SK-N-SH treated with all-trans-retinoic acid at 6 μM for 48 hours (cell line): ENCODE measurements at regions not wholly inside any gene's neighbourhood (a gene's known extent, or its start where the extent isn't known, plus 50 kb on each side); places are given as distances from the start of the nearest gene placed in this dataset.

ENCODE experiments used
- ARNTL ChIP-seq: fragments of 450-650 bp; formaldehyde crosslinking; IDR thresholded peaks from 2 replicates; pipeline ENCODE4 v1.5.0; 2020; ENCODE audit warnings: low read depth, mild to moderate bottlenecking, moderate library complexity, borderline replicate concordance
- ISL1 ChIP-seq: fragments of 250-450 bp; sonication (Bioruptor Pico); IDR thresholded peaks from 2 replicates; pipeline ENCODE4 v2.1.2; 2022; ENCODE audit warnings: mild to moderate bottlenecking, moderate library complexity
- PPARA ChIP-seq: fragments of 250-450 bp; sonication (Bioruptor Pico); IDR thresholded peaks from 2 replicates; pipeline ENCODE4 v1.5.0; 2020; ENCODE audit warnings: mild to moderate bottlenecking, borderline replicate concordance
- TSHZ2 ChIP-seq: fragments of 250-450 bp; sonication (Bioruptor Pico); IDR thresholded peaks from 2 replicates; pipeline ENCODE4 v1.5.0; 2020; ENCODE audit warnings: mild to moderate bottlenecking, moderate library complexity
- ZNF70 ChIP-seq: fragments of 450-650 bp; formaldehyde crosslinking; IDR thresholded peaks from 2 replicates; pipeline ENCODE4 v1.5.0; 2020; ENCODE audit warnings: mild to moderate bottlenecking, moderate library complexity
- ZNF8 ChIP-seq: fragments of 450-650 bp; formaldehyde crosslinking; IDR thresholded peaks from 2 replicates; pipeline ENCODE4 v1.5.0; 2020; ENCODE audit warnings: mild to moderate bottlenecking, moderate library complexity
- TF ChIP-seq, protein P1 (sequence below): fragments of 250-450 bp; sonication (Bioruptor Pico); IDR thresholded peaks from 2 replicates; pipeline ENCODE4 v1.5.1; 2020; ENCODE audit warnings: low read depth, mild to moderate bottlenecking, moderate library complexity

- TF ChIP-seq, protein P1, sequence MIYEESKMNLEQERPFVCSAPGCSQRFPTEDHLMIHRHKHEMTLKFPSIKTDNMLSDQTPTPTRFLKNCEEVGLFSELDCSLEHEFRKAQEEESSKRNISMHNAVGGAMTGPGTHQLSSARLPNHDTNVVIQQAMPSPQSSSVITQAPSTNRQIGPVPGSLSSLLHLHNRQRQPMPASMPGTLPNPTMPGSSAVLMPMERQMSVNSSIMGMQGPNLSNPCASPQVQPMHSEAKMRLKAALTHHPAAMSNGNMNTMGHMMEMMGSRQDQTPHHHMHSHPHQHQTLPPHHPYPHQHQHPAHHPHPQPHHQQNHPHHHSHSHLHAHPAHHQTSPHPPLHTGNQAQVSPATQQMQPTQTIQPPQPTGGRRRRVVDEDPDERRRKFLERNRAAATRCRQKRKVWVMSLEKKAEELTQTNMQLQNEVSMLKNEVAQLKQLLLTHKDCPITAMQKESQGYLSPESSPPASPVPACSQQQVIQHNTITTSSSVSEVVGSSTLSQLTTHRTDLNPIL (CRISPR knock-in tag): no peak
- TF ChIP-seq ARNTL (CRISPR knock-in tag) (no peak), ISL1 (CRISPR knock-in tag) (no peak), TSHZ2 (CRISPR knock-in tag) (no peak), ZNF8 (CRISPR knock-in tag) (no peak), ZNF70 (CRISPR knock-in tag) (no peak), PPARA (CRISPR knock-in tag) (no peak)
These were observed 190.3 kb upstream of the SEMA6A start for GRCh38 chr5:116764941-116765340.
